Activated naive CD4-positive, alpha-beta T cell treated with anti-CD3 and anti-CD28 coated beads, Interleukin-2, amount 50 U/mL, for 72 hours (primary cell): ENCODE measurements at regions not wholly inside any gene's neighbourhood (a gene's known extent, or its start where the extent isn't known, plus 50 kb on each side); places are given as distances from the start of the nearest gene placed in this dataset.

Experiments used
- ATAC-seq, 2 donors: fragments of 150-1000 bp; cut with Tn5 transposase; 2 replicates each; pipeline ENCODE4 v1.10.0; 2021; ENCODE audit warnings: mild to moderate bottlenecking in 2 of 2, moderate library complexity in 2 of 2
- DNase-seq, 2 donors: peaks; one replicate each; pipeline ENCODE4 v3.0.0; 2021 to 2022; ENCODE audit warnings: low spot score in 2 of 2
- H3K27ac Mint-ChIP-seq, 2 donors: one replicate each; pipeline ENCODE4 v1.8.0; 2022; ENCODE audit warnings: mild to moderate bottlenecking in 2 of 2, mixed read lengths in 2 of 2
- H3K36me3 Mint-ChIP-seq, 2 donors: one replicate each; pipeline ENCODE4 v1.8.0; 2022; ENCODE audit warnings: mixed read lengths in 2 of 2
- H3K9me3 Mint-ChIP-seq, 2 donors: one replicate each; pipeline ENCODE4 v1.8.0; 2022; ENCODE audit warnings: mixed read lengths in 2 of 2

GRCh38 chr3:94413336-94414108, 350.7 kb downstream of the NSUN3 start:
- no peak overlapping the region for H3K27ac Mint-ChIP-seq
- ATAC-seq = no peak

GRCh38 chr3:94414418-94414817, 351.6 kb downstream of the NSUN3 start:
- no peak overlapping the region for H3K27ac Mint-ChIP-seq
- ATAC-seq = no peak

More at GRCh38 chr3:94413336-94414108, 350.7 kb downstream of the NSUN3 start:
- peaks cover under 1 to 2% of the 10 kb centered on the region in 2 donors for H3K9me3 Mint-ChIP-seq
- H3K36me3 Mint-ChIP-seq = peaks cover 0 to under 1% of the 10 kb centered on the region in 2 donors
- DNase-seq = no peak

GRCh38 chr3:94416768-94417167, 353.9 kb downstream of the NSUN3 start:
- no peak for ATAC-seq
- peaks cover 6 to 8% of the 10 kb centered on the region in 2 donors for H3K36me3 Mint-ChIP-seq

More at GRCh38 chr3:94414418-94414817, 351.6 kb downstream of the NSUN3 start:
- Mint-ChIP-seq H3K9me3 (peaks cover 9 to 11% of the 10 kb centered on the region in 2 donors), H3K36me3 (peaks cover 6 to 8% of the 10 kb centered on the region in 2 donors)
- no peak for DNase-seq

GRCh38 chr3:94417963-94418455, 355.1 kb downstream of the NSUN3 start:
- peak in 1 of 2 donors; percentile 41 for DNase-seq
- peaks cover 6 to 8% of the 10 kb centered on the region in 2 donors for H3K36me3 Mint-ChIP-seq
- no peak overlapping the region for H3K27ac Mint-ChIP-seq
- no peak for ATAC-seq
- H3K9me3 Mint-ChIP-seq = peaks cover 9 to 28% of the 10 kb centered on the region in 2 donors

More at GRCh38 chr3:94416768-94417167, 353.9 kb downstream of the NSUN3 start:
- no peak for DNase-seq
- H3K9me3 Mint-ChIP-seq = peaks cover 9 to 17% of the 10 kb centered on the region in 2 donors
- no peak overlapping the region for H3K27ac Mint-ChIP-seq

- no peak for DNase-seq
- H3K27ac Mint-ChIP-seq = no peak overlapping the region
- peaks cover 14 to 28% of the 10 kb centered on the region in 2 donors for H3K9me3 Mint-ChIP-seq
- no peak for ATAC-seq
- H3K36me3 Mint-ChIP-seq = peaks cover 6 to 8% of the 10 kb centered on the region in 2 donors
Observed at GRCh38 chr3:94420931-94421330, 358.1 kb downstream of the NSUN3 start.

GRCh38 chr3:94423578-94423977, 360.7 kb downstream of the NSUN3 start:
- Mint-ChIP-seq H3K9me3 (peaks cover 18 to 31% of the 10 kb centered on the region in 2 donors), H3K36me3 (peaks cover 5 to 8% of the 10 kb centered on the region in 2 donors), H3K27ac (no peak overlapping the region)
- no peak for DNase-seq
- ATAC-seq = no peak

- no peaks in the 10 kb centered on the region for H3K36me3 Mint-ChIP-seq
Observed at GRCh38 chr3:94429517-94429916, 366.7 kb downstream of the NSUN3 start.

GRCh38 chr3:94431876-94432570, 369.2 kb downstream of the NSUN3 start:
- H3K27ac Mint-ChIP-seq = no peak overlapping the region
- H3K36me3 Mint-ChIP-seq = no peaks in the 10 kb centered on the region
- no peak for ATAC-seq
- no peak for DNase-seq
- H3K9me3 Mint-ChIP-seq = peaks cover 0 to under 1% of the 10 kb centered on the region in 2 donors

More at GRCh38 chr3:94429517-94429916, 366.7 kb downstream of the NSUN3 start:
- Mint-ChIP-seq H3K27ac (no peak overlapping the region), H3K9me3 (peaks cover 5 to 6% of the 10 kb centered on the region in 2 donors)
- DNase-seq (no peak), ATAC-seq (no peak)

- H3K9me3 Mint-ChIP-seq = peaks cover 6 to 7% of the 10 kb centered on the region in 2 donors
- DNase-seq (no peak), ATAC-seq (no peak)
- no peak overlapping the region for H3K27ac Mint-ChIP-seq
- H3K36me3 Mint-ChIP-seq = no peaks in the 10 kb centered on the region
Observed at GRCh38 chr3:94433811-94434210, 370.9 kb downstream of the NSUN3 start.

GRCh38 chr3:94440767-94441493, 378.1 kb downstream of the NSUN3 start:
- H3K27ac Mint-ChIP-seq = no peak overlapping the region
- H3K9me3 Mint-ChIP-seq = peaks cover 7 to 14% of the 10 kb centered on the region in 2 donors

GRCh38 chr3:94441494-94441847, 378.6 kb downstream of the NSUN3 start:
- no peaks in the 10 kb centered on the region for H3K36me3 Mint-ChIP-seq
- no peak overlapping the region for H3K27ac Mint-ChIP-seq
- ATAC-seq (no peak), DNase-seq (no peak)
- H3K9me3 Mint-ChIP-seq = peaks cover 7 to 14% of the 10 kb centered on the region in 2 donors

More at GRCh38 chr3:94440767-94441493, 378.1 kb downstream of the NSUN3 start:
- DNase-seq (no peak), ATAC-seq (no peak)
- no peaks in the 10 kb centered on the region for H3K36me3 Mint-ChIP-seq

- Mint-ChIP-seq H3K9me3 (peaks cover 13 to 14% of the 10 kb centered on the region in 2 donors), H3K36me3 (no peaks in the 10 kb centered on the region), H3K27ac (no peak overlapping the region)
- ATAC-seq = no peak
- DNase-seq = no peak
Observed at GRCh38 chr3:94453864-94454263, 391.0 kb downstream of the NSUN3 start.

GRCh38 chr3:94459167-94459566, 396.3 kb downstream of the NSUN3 start:
- Mint-ChIP-seq H3K9me3 (peaks cover 10 to 12% of the 10 kb centered on the region in 2 donors), H3K36me3 (no peaks in the 10 kb centered on the region), H3K27ac (no peak overlapping the region)
- DNase-seq = no peak
- ATAC-seq = no peak

GRCh38 chr3:94460931-94461330, 398.1 kb downstream of the NSUN3 start:
- ATAC-seq (no peak), DNase-seq (no peak)
- Mint-ChIP-seq H3K36me3 (no peaks in the 10 kb centered on the region), H3K27ac (no peak overlapping the region), H3K9me3 (peaks cover 8% of the 10 kb centered on the region in 2 donors)

GRCh38 chr3:94462931-94463330, 400.1 kb downstream of the NSUN3 start:
- Mint-ChIP-seq H3K27ac (no peak overlapping the region), H3K9me3 (peaks cover 4 to 8% of the 10 kb centered on the region in 2 donors), H3K36me3 (no peaks in the 10 kb centered on the region)
- ATAC-seq (no peak), DNase-seq (no peak)

GRCh38 chr3:94472511-94472910, 409.6 kb downstream of the NSUN3 start:
- no peak overlapping the region for H3K27ac Mint-ChIP-seq
- H3K36me3 Mint-ChIP-seq = peaks cover 0 to 14% of the 10 kb centered on the region in 2 donors
- DNase-seq (no peak), ATAC-seq (no peak)
- H3K9me3 Mint-ChIP-seq = peaks cover 15 to 17% of the 10 kb centered on the region in 2 donors
